ENCODE measurements at regions not wholly inside any gene's neighbourhood (a gene's known extent, or its start where the extent isn't known, plus 50 kb on each side); places are given as distances from the start of the nearest gene placed in this dataset.

DNA sequence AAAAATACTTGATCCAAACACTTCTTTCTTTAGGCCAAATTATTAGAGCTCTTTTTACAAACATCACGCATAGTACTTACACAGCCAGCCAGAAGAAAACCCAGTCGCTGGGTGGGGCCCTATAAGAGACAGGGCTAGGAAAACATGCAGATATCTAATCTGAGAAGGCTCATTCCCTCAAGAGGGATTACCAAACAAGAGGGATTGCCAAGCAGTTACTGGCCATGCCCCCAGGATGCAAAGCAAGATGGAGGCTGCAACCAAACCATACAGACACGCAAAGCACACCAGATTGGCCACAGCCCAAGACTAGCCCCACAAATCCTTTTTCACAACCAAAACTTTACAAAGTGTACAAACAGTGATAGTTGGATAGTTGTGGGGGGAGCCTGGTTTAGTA is 1235.4 kb upstream of the GJE1 start:
- Histone ChIP-seq H3K4me3 (ENCODE audit: low read depth, low read length) (no peak overlapping the region), H3K36me3 (ENCODE audit: control insufficient read depth, insufficient read depth, low read length) (no peaks in the 10 kb centered on the region), H3K27me3 (ENCODE audit: control insufficient read depth, insufficient read depth, low read length) (no peaks in the 10 kb centered on the region)
- FAIRE-seq (no peak), DNase-seq (ENCODE audit: low read depth) (no peak)
- TF ChIP-seq, protein P1, sequence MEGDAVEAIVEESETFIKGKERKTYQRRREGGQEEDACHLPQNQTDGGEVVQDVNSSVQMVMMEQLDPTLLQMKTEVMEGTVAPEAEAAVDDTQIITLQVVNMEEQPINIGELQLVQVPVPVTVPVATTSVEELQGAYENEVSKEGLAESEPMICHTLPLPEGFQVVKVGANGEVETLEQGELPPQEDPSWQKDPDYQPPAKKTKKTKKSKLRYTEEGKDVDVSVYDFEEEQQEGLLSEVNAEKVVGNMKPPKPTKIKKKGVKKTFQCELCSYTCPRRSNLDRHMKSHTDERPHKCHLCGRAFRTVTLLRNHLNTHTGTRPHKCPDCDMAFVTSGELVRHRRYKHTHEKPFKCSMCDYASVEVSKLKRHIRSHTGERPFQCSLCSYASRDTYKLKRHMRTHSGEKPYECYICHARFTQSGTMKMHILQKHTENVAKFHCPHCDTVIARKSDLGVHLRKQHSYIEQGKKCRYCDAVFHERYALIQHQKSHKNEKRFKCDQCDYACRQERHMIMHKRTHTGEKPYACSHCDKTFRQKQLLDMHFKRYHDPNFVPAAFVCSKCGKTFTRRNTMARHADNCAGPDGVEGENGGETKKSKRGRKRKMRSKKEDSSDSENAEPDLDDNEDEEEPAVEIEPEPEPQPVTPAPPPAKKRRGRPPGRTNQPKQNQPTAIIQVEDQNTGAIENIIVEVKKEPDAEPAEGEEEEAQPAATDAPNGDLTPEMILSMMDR (IDR thresholded peaks at IDR 0.05; ENCODE audit: insufficient read depth, low read length, severe bottlenecking) = no peak

GRCh38 chr6:140893432-140893831 is 1239.3 kb upstream of the GJE1 start:
- Histone ChIP-seq H3K27me3 (ENCODE audit: control insufficient read depth, insufficient read depth, low read length) (no peaks in the 10 kb centered on the region), H3K36me3 (ENCODE audit: control insufficient read depth, insufficient read depth, low read length) (no peaks in the 10 kb centered on the region), H3K4me3 (ENCODE audit: low read depth, low read length) (no peak overlapping the region)
- FAIRE-seq = no peak
- no peak for DNase-seq (ENCODE audit: low read depth)
- TF ChIP-seq, protein P1 (IDR thresholded peaks at IDR 0.05; ENCODE audit: insufficient read depth, low read length, severe bottlenecking) = no peak

- no peak for FAIRE-seq
- TF ChIP-seq, protein P1 (IDR thresholded peaks at IDR 0.05; ENCODE audit: insufficient read depth, low read length, severe bottlenecking) = no peak
- H3K4me3 ChIP-seq (ENCODE audit: low read depth, low read length) = no peak overlapping the region
- H3K27me3 ChIP-seq (ENCODE audit: control insufficient read depth, insufficient read depth, low read length) = no peaks in the 10 kb centered on the region
- DNase-seq (ENCODE audit: low read depth) = peak; percentile 87
- H3K36me3 ChIP-seq (ENCODE audit: control insufficient read depth, insufficient read depth, low read length) = no peaks in the 10 kb centered on the region
Observed at GRCh38 chr6:140879946-140880345, 1252.8 kb upstream of the GJE1 start.

DNA sequence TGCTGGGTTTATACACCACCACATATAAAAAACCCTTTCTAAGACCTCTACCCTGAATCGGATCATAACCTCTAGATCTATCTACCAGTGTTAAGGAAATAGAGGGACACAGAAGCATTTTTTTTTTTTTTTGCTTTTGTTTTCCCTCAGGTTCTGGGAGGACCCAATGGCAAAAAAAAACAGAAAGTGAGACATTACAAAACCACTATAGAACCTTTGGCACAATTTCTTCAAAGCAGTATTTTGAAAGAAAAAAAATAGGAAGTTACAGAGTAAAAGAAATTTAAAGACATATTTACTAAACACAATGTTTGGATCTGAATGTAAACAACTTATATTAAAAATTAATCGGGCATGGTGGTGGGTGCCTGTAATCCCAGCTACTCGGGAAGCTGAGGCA is 1258.7 kb upstream of the GJE1 start:
- H3K27me3 ChIP-seq (ENCODE audit: control insufficient read depth, insufficient read depth, low read length) = no peaks in the 10 kb centered on the region
- no peak for DNase-seq (ENCODE audit: low read depth)
- H3K4me3 ChIP-seq (ENCODE audit: low read depth, low read length) = no peak overlapping the region
- H3K36me3 ChIP-seq (ENCODE audit: control insufficient read depth, insufficient read depth, low read length) = no peaks in the 10 kb centered on the region
- FAIRE-seq = no peak
- TF ChIP-seq, protein P1 (IDR thresholded peaks at IDR 0.05; ENCODE audit: insufficient read depth, low read length, severe bottlenecking) = no peak

DNA sequence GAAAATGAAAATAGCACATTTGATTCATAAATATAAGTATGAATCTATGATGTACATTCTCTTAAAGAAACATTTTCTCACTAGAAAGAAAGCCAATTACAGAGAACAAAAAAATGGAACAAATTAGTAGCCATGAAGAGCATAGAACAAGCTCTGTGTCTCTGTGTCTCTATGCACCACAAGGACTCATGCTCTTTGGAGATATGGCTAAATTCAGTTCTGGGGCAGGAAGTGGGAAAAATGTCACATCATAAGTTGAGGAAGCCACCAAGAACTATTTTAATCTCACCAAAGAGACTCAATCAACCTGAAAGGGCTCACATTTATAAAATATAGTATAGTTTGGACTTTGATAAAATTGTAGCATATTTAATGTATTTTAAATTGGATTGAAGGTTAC is 1259.8 kb upstream of the GJE1 start:
- TF ChIP-seq, protein P1 (IDR thresholded peaks at IDR 0.05; ENCODE audit: insufficient read depth, low read length, severe bottlenecking) = no peak
- H3K36me3 ChIP-seq (ENCODE audit: control insufficient read depth, insufficient read depth, low read length) = no peaks in the 10 kb centered on the region
- DNase-seq (ENCODE audit: low read depth) (no peak), FAIRE-seq (no peak)
- no peaks in the 10 kb centered on the region for H3K27me3 ChIP-seq (ENCODE audit: control insufficient read depth, insufficient read depth, low read length)
- H3K4me3 ChIP-seq (ENCODE audit: low read depth, low read length) = no peak overlapping the region

- H3K4me3 ChIP-seq (ENCODE audit: low read depth, low read length) = no peak overlapping the region
- FAIRE-seq (no peak), DNase-seq (ENCODE audit: low read depth) (peak; percentile 87)
- H3K27me3 ChIP-seq (ENCODE audit: control insufficient read depth, insufficient read depth, low read length) = no peaks in the 10 kb centered on the region
- H3K36me3 ChIP-seq (ENCODE audit: control insufficient read depth, insufficient read depth, low read length) = no peaks in the 10 kb centered on the region
- TF ChIP-seq, protein P1 (IDR thresholded peaks at IDR 0.05; ENCODE audit: insufficient read depth, low read length, severe bottlenecking) = no peak
Observed at GRCh38 chr6:140871911-140872310, 1260.8 kb upstream of the GJE1 start.

Data from bronchial epithelial cell (primary cell).